Mucosa of descending colon (tissue), 3 donors: ENCODE measurements at regions not wholly inside any gene's neighbourhood (a gene's known extent, or its start where the extent isn't known, plus 50 kb on each side); places are given as distances from the start of the nearest gene placed in this dataset.

ENCODE experiments used
- ATAC-seq: fragments of 200-7000 bp; cut with Tn5 transposase; one replicate; pipeline ENCODE4 v1.9.1; 2020; ENCODE audit warnings: mild to moderate bottlenecking, moderate library complexity
- DNase-seq, 3 donors: peaks; one replicate each; pipeline ENCODE4 v3.0.0-alpha.2; 2020
- H3K36me3 ChIP-seq: fragments of 200-600 bp; one replicate; pipeline ENCODE4 v1.8.0; 2021; ENCODE audit warnings: low read depth, mild to moderate bottlenecking
- H3K4me1 ChIP-seq: fragments of 200-600 bp; one replicate; pipeline ENCODE4 v1.8.0; 2021; ENCODE audit warnings: low read depth, mild to moderate bottlenecking
- H3K4me3 ChIP-seq: fragments of 200-600 bp; one replicate; pipeline ENCODE4 v1.8.0; 2021; ENCODE audit warnings: mild to moderate bottlenecking
- H3K9me3 ChIP-seq: fragments of 200-600 bp; one replicate; pipeline ENCODE4 v1.8.0; 2021; ENCODE audit warnings: mild to moderate bottlenecking
- CTCF ChIP-seq: fragments of 200-600 bp; IDR thresholded peaks from one replicate; pipeline ENCODE4 v1.8.0; 2022; ENCODE audit warnings: antibody characterized with exemption, mild to moderate bottlenecking
- intact Hi-C, 2 donors: fragments of 100-400 bp; cut with DNase I in 1 of 2; cut with micrococcal nuclease in 1 of 2; formaldehyde crosslinking; loops; one replicate each; pipeline versions ENCODE4 v1.11.0 to v1.11.1; 2022; cut with DNase I, micrococcal nuclease
- donor health status: DM: no; HTN: no; CAD: no; lungs with moderate emphysema.
- donor health status: DM: no; HTN: no; CAD: no.
- donor health status: DM: no; HTN: yes; CAD: no.

GRCh38 chr5:42120070-42120469, 195.0 kb downstream of the FBXO4 start:
- H3K4me1 ChIP-seq = no peaks in the 10 kb centered on the region
- intact Hi-C loops = no loop called here
- DNase-seq = no peak
- TF ChIP-seq CTCF = no peak
- ATAC-seq = no peak
- no peaks in the 10 kb centered on the region for H3K36me3 ChIP-seq
- no peaks in the 10 kb centered on the region for H3K9me3 ChIP-seq
- H3K4me3 ChIP-seq = no peak overlapping the region

GRCh38 chr5:42121401-42121800, 196.3 kb downstream of the FBXO4 start:
- DNase-seq = no peak
- Histone ChIP-seq H3K4me1 (no peaks in the 10 kb centered on the region), H3K9me3 (no peaks in the 10 kb centered on the region), H3K36me3 (no peaks in the 10 kb centered on the region), H3K4me3 (no peak overlapping the region)
- no peak for ATAC-seq
- no peak for TF ChIP-seq CTCF
- intact Hi-C loops = no loop called here

GRCh38 chr5:42131081-42131480, 206.0 kb downstream of the FBXO4 start:
- H3K9me3 ChIP-seq = no peaks in the 10 kb centered on the region
- H3K4me3 ChIP-seq = no peak overlapping the region
- no peak for DNase-seq
- TF ChIP-seq CTCF = no peak
- no peaks in the 10 kb centered on the region for H3K4me1 ChIP-seq
- no peak for ATAC-seq
- no peaks in the 10 kb centered on the region for H3K36me3 ChIP-seq
- intact Hi-C loops = no loop called here

GRCh38 chr5:42143361-42143760, 218.3 kb downstream of the FBXO4 start:
- Histone ChIP-seq H3K9me3 (peaks cover 9% of the 10 kb centered on the region), H3K4me1 (no peaks in the 10 kb centered on the region), H3K4me3 (no peak overlapping the region), H3K36me3 (no peaks in the 10 kb centered on the region)
- ATAC-seq (no peak), DNase-seq (no peak)
- intact Hi-C loops = no loop called here
- no peak for TF ChIP-seq CTCF

GRCh38 chr5:42148813-42149212, 223.7 kb downstream of the FBXO4 start:
- H3K4me3 ChIP-seq = no peak overlapping the region
- no peak for ATAC-seq
- peaks cover 34% of the 10 kb centered on the region for H3K9me3 ChIP-seq
- no peak for DNase-seq
- TF ChIP-seq CTCF = no peak
- intact Hi-C loops = no loop called here
- H3K36me3 ChIP-seq = no peaks in the 10 kb centered on the region
- no peaks in the 10 kb centered on the region for H3K4me1 ChIP-seq

- Histone ChIP-seq H3K36me3 (no peaks in the 10 kb centered on the region), H3K4me1 (no peaks in the 10 kb centered on the region), H3K4me3 (no peak overlapping the region), H3K9me3 (no peaks in the 10 kb centered on the region)
- intact Hi-C loops = no loop called here
- no peak for ATAC-seq
- no peak for TF ChIP-seq CTCF
- no peak for DNase-seq
Measured at GRCh38 chr5:42157215-42157614, 232.1 kb downstream of the FBXO4 start.
